ENCODE measurements at regions not wholly inside any gene's neighbourhood (a gene's known extent, or its start where the extent isn't known, plus 50 kb on each side); places are given as distances from the start of the nearest gene placed in this dataset.

DNA sequence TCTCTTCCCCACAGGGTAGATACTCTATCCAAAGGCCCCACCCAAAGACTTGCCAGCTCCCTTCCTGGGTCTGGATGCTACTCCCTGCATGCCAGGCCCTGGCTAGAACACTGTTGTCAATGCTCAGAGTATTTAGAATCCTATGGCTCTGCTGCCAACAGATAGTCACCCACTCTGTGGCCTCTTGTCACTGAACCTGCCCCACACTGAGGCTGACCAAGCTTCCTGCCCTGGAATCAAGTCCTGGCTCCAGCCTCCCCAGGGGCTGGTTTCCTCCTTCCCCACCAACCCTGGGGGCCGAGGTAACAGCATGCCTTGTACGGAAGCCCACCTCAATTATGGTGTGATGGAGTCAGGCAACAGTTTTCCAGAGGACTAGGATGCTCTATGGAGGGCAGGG is 63.3 kb downstream of the EFNB1 start:
- TF ChIP-seq, protein P1, sequence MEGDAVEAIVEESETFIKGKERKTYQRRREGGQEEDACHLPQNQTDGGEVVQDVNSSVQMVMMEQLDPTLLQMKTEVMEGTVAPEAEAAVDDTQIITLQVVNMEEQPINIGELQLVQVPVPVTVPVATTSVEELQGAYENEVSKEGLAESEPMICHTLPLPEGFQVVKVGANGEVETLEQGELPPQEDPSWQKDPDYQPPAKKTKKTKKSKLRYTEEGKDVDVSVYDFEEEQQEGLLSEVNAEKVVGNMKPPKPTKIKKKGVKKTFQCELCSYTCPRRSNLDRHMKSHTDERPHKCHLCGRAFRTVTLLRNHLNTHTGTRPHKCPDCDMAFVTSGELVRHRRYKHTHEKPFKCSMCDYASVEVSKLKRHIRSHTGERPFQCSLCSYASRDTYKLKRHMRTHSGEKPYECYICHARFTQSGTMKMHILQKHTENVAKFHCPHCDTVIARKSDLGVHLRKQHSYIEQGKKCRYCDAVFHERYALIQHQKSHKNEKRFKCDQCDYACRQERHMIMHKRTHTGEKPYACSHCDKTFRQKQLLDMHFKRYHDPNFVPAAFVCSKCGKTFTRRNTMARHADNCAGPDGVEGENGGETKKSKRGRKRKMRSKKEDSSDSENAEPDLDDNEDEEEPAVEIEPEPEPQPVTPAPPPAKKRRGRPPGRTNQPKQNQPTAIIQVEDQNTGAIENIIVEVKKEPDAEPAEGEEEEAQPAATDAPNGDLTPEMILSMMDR (tag by site-specific recombination; IDR thresholded peaks at IDR 0.05) = no peak
- TF ChIP-seq, protein P2, sequence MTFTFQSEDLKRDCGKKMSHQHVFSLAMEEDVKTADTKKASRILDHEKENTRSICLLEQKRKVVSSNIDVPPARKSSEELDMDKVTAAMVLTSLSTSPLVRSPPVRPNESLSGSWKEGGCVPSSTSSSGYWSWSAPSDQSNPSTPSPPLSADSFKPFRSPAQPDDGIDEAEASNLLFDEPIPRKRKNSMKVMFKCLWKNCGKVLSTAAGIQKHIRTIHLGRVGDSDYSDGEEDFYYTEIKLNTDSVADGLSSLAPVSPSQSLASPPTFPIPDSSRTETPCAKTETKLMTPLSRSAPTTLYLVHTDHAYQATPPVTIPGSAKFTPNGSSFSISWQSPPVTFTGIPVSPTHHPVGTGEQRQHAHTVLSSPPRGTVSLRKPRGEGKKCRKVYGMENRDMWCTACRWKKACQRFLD (tag by site-specific recombination; IDR thresholded peaks at IDR 0.05) = no peak
- TF ChIP-seq, protein P3, sequence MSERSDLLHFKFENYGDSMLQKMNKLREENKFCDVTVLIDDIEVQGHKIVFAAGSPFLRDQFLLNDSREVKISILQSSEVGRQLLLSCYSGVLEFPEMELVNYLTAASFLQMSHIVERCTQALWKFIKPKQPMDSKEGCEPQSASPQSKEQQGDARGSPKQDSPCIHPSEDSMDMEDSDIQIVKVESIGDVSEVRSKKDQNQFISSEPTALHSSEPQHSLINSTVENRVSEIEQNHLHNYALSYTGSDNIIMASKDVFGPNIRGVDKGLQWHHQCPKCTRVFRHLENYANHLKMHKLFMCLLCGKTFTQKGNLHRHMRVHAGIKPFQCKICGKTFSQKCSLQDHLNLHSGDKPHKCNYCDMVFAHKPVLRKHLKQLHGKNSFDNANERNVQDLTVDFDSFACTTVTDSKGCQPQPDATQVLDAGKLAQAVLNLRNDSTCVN (tag by site-specific recombination; optimal IDR thresholded peaks at IDR 0.05) = no peak
- TF ChIP-seq ZNF10 (tag by site-specific recombination; IDR thresholded peaks at IDR 0.05) = no peak
- TF ChIP-seq ZNF558 (tag by site-specific recombination; IDR thresholded peaks at IDR 0.05) = no peak
- TF ChIP-seq ZNF670 (tag by site-specific recombination; IDR thresholded peaks at IDR 0.05; ENCODE audit: low read depth) = no peak
- no peak for TF ChIP-seq ZNF24 (tag by site-specific recombination; IDR thresholded peaks at IDR 0.05)
- TF ChIP-seq, protein P4, sequence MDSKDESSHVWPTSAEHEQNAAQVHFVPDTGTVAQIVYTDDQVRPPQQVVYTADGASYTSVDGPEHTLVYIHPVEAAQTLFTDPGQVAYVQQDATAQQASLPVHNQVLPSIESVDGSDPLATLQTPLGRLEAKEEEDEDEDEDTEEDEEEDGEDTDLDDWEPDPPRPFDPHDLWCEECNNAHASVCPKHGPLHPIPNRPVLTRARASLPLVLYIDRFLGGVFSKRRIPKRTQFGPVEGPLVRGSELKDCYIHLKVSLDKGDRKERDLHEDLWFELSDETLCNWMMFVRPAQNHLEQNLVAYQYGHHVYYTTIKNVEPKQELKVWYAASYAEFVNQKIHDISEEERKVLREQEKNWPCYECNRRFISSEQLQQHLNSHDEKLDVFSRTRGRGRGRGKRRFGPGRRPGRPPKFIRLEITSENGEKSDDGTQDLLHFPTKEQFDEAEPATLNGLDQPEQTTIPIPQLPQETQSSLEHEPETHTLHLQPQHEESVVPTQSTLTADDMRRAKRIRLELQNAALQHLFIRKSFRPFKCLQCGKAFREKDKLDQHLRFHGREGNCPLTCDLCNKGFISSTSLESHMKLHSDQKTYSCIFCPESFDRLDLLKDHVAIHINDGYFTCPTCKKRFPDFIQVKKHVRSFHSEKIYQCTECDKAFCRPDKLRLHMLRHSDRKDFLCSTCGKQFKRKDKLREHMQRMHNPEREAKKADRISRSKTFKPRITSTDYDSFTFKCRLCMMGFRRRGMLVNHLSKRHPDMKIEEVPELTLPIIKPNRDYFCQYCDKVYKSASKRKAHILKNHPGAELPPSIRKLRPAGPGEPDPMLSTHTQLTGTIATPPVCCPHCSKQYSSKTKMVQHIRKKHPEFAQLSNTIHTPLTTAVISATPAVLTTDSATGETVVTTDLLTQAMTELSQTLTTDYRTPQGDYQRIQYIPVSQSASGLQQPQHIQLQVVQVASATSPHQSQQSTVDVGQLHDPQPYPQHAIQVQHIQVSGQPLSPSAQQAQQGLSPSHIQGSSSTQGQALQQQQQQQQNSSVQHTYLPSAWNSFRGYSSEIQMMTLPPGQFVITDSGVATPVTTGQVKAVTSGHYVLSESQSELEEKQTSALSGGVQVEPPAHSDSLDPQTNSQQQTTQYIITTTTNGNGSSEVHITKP (tag by site-specific recombination; IDR thresholded peaks at IDR 0.05) = no peak

Measured in HEK293 (cell line).